Activated CD8-positive, alpha-beta memory T cell treated with anti-CD3 and anti-CD28 coated beads for 1 hour (primary cell): ENCODE measurements at regions not wholly inside any gene's neighbourhood (a gene's known extent, or its start where the extent isn't known, plus 50 kb on each side); places are given as distances from the start of the nearest gene placed in this dataset.
"Not testable (repeated sequence)": the region's sequence is repeated elsewhere in the genome, so short reads cannot be mapped to it uniquely, and the experiment has no call there.

Experiments
- DNase-seq, 2 donors: peaks; one replicate each; pipeline ENCODE4 v3.0.0-alpha.2; 2020; ENCODE audit warnings: low read depth in 1 of 2; ENCODE audit errors: extremely low read depth in 1 of 2

- DNase-seq, result no peak
Measured at GRCh38 chr1:121443001-121443540, 258.3 kb downstream of the SRGAP2C start.

- no peak for DNase-seq
Measured at GRCh38 chr1:121444096-121444495, 259.3 kb downstream of the SRGAP2C start.

GRCh38 chr1:121445679-121446078 is 260.9 kb downstream of the SRGAP2C start:
- no peak for DNase-seq

DNA sequence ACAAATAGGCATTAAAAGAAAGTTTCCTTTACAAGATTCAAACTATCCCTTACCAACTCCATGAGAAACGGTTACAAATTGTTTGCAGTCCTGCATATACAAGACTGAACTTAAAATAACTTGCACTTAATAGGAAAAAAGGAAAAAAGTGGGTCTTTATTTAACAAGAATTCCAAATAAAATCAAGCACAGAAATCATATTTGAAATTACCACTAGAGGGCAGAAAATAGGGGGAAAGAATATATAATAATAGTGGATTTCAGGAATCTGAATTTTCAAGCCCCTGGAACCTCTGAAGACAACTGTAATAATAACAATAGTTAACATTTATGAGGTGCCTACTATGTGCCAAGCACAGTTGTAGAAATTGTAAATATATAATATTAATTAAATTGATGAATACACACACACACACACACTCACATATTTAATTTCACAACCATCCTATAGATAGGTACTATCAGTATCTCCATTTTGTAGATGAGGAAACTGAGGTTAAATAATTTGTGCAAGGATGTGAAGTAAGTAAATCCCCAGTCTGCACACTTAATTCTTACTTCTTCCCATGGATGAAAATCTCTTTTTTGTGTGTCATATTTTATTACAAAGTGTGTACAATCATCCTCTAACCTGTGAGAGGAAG is 262.6 kb downstream of the SRGAP2C start:
- DNase-seq, result not testable (repeated sequence)

- DNase-seq, result not testable (repeated sequence)
Measured at GRCh38 chr1:121448064-121448463, 263.3 kb downstream of the SRGAP2C start.

DNA sequence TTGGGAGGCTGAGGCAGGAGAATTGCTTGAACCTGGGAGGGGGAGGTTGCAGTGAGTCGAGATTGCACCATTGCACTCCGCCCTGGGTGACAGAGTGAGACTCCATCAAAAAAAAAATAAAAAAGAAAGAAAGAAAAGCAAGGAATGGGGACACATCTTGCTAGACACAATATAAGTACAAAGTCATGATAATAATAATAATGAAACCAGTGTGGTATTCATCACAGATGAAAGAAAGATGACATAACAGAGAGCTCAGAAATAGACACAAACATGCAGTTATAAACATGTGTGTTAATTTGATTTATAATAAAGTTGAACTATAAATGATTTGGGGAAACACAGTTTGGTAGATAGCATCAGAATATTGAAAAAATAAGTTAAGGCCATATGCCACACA is 264.1 kb downstream of the SRGAP2C start:
- no peak for DNase-seq

- no peak for DNase-seq
Measured at GRCh38 chr1:121452484-121452883, 267.7 kb downstream of the SRGAP2C start.

DNA sequence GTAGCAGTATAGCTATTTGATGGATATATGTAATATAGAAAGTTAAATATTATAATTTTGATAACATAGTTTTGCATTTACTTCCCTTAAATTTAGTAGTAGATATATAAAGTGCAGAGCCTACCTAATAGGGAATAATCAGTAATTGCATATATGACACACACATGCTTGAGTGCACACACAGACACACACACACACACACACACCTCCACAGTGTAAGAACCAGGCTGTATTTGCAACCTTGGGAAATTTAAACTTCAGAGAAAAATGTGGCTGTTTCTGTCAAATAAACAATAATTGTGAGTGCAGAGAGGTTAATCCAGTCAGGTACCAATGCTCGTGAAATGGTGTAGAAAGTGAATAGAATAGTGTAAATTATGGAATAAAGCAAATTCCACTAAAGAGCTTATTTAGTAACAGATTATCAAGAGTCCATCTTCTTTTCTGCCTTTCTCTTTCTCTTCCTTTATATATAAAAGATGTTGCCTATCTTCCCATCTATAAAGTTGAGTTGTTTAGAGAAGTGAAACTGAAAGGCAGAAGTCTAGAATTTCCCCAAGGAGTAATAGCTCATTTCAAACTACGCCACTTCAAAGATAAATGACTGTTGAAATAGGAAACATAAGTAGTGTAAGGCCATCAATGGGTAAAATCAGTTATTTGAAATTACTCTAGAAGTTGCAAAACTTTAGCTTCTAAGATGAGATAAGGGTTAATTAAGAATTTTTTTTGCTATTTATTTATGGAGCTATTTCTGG is 273.7 kb downstream of the SRGAP2C start:
- DNase-seq, result no peak

DNA sequence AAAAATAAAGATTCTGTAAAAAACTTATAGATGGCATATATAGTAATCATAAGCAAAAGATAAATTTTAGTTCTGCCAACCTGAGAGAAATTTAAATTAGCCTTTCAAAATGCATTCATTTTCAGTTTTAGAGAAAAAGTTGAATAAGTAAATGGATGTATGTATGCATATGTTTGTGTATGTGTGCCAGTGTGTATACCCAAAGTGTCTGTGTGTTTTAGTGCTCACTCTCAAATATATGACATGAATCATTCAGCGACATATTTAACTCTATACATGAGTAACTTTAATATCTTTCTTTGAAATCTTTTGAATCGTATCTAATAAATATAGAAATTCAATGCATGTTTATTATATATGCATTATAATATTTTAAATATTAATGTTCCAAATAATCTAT is 274.5 kb downstream of the SRGAP2C start:
- DNase-seq, result no peak

GRCh38 chr1:121469395-121469794 is 284.6 kb downstream of the SRGAP2C start:
- DNase-seq, result not testable (repeated sequence)

GRCh38 chr1:121470401-121470800 is 285.6 kb downstream of the SRGAP2C start:
- not testable (repeated sequence) for DNase-seq

GRCh38 chr1:121471523-121471922 is 286.7 kb downstream of the SRGAP2C start:
- no peak for DNase-seq

- no peak for DNase-seq
Measured at GRCh38 chr1:121472017-121472416, 287.2 kb downstream of the SRGAP2C start.

GRCh38 chr1:121483234-121483633 is 298.5 kb downstream of the SRGAP2C start:
- no peak for DNase-seq

GRCh38 chr1:121483961-121484424 is 299.2 kb downstream of the SRGAP2C start:
- DNase-seq, result no peak

DNA sequence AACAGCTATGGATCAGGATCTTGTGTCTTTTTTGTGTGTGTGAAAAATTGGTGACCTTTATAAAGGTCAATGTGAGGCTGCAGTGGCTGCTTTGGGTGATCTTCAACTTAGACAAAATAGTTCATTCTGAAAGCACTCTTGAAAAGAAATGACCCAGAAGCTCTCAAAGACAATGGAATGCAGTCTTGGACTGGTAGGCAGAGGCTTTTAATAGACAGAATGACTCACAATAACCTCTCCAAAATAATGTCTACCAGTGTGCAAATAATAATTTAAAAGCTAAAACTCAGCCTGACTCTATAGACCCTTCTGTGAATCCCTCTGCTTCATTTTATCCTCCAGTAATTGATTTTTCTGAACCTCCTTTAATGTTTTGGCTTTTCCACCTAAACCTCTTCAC is 310.0 kb downstream of the SRGAP2C start:
- not testable (repeated sequence) for DNase-seq

DNA sequence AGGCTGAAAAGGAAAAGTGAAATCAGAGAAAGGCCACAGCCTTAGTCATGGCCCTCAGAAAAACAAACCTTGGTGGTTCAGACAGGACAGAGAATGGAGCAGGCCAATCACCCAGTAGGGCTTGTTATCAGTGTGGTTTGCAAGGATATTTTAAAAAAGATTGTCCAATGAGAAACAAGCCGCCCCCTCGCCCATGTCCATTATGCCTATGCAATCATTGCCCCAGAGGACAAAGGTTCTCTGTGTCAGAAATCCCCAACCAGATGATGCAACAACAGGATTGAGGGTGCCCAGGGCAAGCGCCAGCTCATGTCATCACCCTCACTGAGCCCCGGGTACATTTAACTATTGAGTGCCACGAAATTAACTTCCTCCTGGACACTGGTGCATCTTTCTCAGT is 326.7 kb downstream of the SRGAP2C start:
- not testable (repeated sequence) for DNase-seq

DNA sequence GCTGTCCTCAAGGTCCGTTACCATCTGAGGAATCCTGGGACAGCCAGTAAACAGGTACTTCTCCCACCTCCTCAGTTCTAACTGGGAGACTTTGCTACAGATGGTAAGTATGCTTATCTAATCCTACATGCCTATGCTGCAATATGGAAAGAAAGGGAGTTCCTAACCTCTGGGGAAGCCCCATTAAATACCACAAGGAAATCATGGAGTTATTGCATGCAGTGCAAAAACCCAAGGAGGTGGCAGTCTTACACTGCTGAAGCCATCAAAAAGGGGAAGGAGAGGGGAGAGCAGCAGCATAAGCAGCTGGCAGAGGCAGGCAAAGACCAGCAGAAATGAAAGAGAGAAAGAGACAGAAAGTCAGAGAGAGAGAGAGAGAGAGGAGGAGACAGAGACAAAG is 327.1 kb downstream of the SRGAP2C start:
- not testable (repeated sequence) for DNase-seq

- DNase-seq, result no peak
Measured at GRCh38 chr1:121515235-121515634, 330.5 kb downstream of the SRGAP2C start.

GRCh38 chr1:121516234-121516967 is 331.6 kb downstream of the SRGAP2C start:
- no peak for DNase-seq

- no peak for DNase-seq
Measured at GRCh38 chr1:121517586-121518230, 332.9 kb downstream of the SRGAP2C start.
